ENCODE measurements at regions not wholly inside any gene's neighbourhood (a gene's known extent, or its start where the extent isn't known, plus 50 kb on each side); places are given as distances from the start of the nearest gene placed in this dataset.

DNA sequence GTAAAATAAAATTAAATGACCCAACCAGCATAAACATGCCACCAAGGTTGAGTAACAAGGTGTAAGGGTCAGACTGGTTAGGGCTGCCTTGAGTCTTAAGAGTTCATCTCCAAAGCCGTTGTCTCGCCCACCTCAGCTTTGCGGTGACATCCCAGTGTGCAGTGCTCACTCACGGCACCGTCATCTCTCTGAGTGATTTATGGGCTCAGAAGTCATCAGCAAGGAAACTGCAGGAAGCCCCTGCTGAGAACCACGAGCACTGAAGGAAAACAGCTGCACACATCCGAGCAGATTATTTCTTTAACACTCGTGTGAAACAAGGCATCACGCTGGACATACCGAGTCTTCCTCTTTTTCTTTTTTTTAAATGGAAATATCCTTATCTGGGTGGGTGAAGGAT is 411.1 kb downstream of the TRIML1 start:
- TF ChIP-seq CTCF (IDR thresholded peaks at IDR 0.05) (no peak), POLR2A (IDR thresholded peaks at IDR 0.05) (no peak), EP300 (IDR thresholded peaks at IDR 0.05) (no peak)
